Activated T-helper 1 cell treated with anti-CD3 and anti-CD28 coated beads, Interleukin-12 subunit alpha, Interleukin-12 subunit beta, Interleukin-2, Interleukin-4 antibody, amounts not matched to agents 30 ng/mL and 10 ng/mL and 1 ng/mL, durations not matched to agents 14 hours and 24 hours and 36 hours (primary cell): ENCODE measurements at regions not wholly inside any gene's neighbourhood (a gene's known extent, or its start where the extent isn't known, plus 50 kb on each side); places are given as distances from the start of the nearest gene placed in this dataset.

ENCODE experiments used
- DNase-seq: peaks from one replicate; pipeline ENCODE4 v3.0.0; 2021; ENCODE audit warnings: low spot score
- H3K27ac Mint-ChIP-seq: one replicate; pipeline ENCODE4 v1.8.0; 2021; ENCODE audit warnings: mild to moderate bottlenecking, mixed read lengths
- H3K27me3 Mint-ChIP-seq: one replicate; pipeline ENCODE4 v1.8.0; 2022; ENCODE audit warnings: mild to moderate bottlenecking, moderate library complexity, mixed read lengths; ENCODE audit not compliant: insufficient read depth
- H3K36me3 Mint-ChIP-seq: one replicate; pipeline ENCODE4 v1.8.0; 2021; ENCODE audit warnings: low read depth, mixed read lengths
- H3K4me1 Mint-ChIP-seq: one replicate; pipeline ENCODE4 v1.8.0; 2021; ENCODE audit warnings: low read depth, mixed read lengths
- H3K4me3 Mint-ChIP-seq: one replicate; pipeline ENCODE4 v1.8.0; 2021; ENCODE audit warnings: mild to moderate bottlenecking, moderate library complexity, mixed read lengths
- H3K9me3 Mint-ChIP-seq: one replicate; pipeline ENCODE4 v1.8.0; 2021; ENCODE audit warnings: mixed read lengths
- intact Hi-C: fragments of 100-400 bp; cut with micrococcal nuclease; formaldehyde crosslinking; loops from one replicate; pipeline ENCODE4 v1.15.1; 2024

- no peaks in the 10 kb centered on the region for H3K27me3 Mint-ChIP-seq
Measured at GRCh38 chr2:150878356-150878755, 383.3 kb downstream of the RBM43 start.

DNA sequence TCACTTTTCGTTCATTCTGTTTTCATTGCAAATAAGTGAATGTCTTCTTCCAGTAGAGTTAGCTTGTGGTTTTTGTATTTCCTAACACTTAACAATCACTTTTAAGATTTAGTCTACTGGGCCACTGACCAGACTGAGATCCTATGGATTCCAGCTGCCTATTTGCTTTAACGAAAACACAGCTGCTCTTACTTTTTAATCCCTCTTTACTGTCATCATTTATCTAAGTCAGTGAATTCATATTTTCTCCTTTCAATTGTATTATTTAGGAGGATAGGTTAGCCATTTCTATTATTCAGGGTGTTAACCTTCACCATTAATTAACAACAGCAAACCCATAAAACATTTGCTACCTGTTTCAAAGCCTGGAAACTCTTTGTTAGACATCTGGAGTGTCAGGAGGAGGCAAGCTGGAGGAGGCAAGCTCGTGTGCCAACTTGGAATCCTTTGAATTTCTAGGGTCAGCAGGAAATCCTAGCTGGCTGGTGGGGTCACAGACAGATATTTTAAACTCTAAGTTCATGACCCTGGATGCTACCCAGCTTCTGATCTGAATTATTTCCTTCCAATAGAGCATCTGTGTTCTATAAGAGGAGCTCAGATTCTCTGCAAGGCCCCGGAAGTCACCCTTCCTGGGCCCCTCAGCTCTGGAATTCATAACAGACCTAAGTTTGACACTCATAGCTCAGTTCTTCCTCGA, 385.3 kb downstream of the RBM43 start:
- Mint-ChIP-seq H3K27ac (no peak overlapping the region), H3K4me3 (no peak overlapping the region), H3K9me3 (no peaks in the 10 kb centered on the region), H3K27me3 (no peaks in the 10 kb centered on the region), H3K36me3 (no peaks in the 10 kb centered on the region), H3K4me1 (no peaks in the 10 kb centered on the region)
- no peak for DNase-seq
- intact Hi-C loops = no loop called here

More at GRCh38 chr2:150878356-150878755, 383.3 kb downstream of the RBM43 start:
- Mint-ChIP-seq H3K9me3 (no peaks in the 10 kb centered on the region), H3K36me3 (no peaks in the 10 kb centered on the region), H3K4me3 (no peak overlapping the region), H3K27ac (no peak overlapping the region), H3K4me1 (no peaks in the 10 kb centered on the region)
- DNase-seq = no peak
- intact Hi-C loops = no loop called here

DNA sequence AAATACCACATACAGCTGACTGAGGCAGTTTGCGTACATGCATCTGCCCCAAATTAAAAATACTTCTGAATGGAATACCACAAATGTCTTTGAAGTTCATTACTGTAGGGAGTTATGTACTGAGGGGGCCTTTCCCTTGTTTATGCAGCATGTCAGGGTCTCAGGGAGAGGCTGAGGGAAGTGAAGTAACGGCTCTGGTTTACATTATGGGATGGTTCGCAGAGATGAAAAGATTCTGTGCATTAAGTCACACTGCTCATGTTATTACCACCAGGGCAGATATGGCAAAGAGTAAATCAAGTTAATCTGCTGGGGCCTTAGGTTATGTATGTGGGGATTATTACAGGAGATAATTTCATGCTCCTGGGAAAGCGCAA, 385.9 kb upstream of the RND3 start:
- Mint-ChIP-seq H3K27ac (no peak overlapping the region), H3K4me1 (no peaks in the 10 kb centered on the region), H3K36me3 (no peaks in the 10 kb centered on the region), H3K9me3 (peaks cover 4% of the 10 kb centered on the region), H3K27me3 (no peaks in the 10 kb centered on the region), H3K4me3 (no peak overlapping the region)
- intact Hi-C loops = no loop called here
- no peak for DNase-seq

- Mint-ChIP-seq H3K27ac (no peak overlapping the region), H3K4me3 (no peak overlapping the region), H3K4me1 (no peaks in the 10 kb centered on the region), H3K9me3 (peaks cover 4% of the 10 kb centered on the region), H3K36me3 (no peaks in the 10 kb centered on the region), H3K27me3 (no peaks in the 10 kb centered on the region)
- no peak for DNase-seq
- intact Hi-C loops = no loop called here
Measured at GRCh38 chr2:150872756-150873395, 385.4 kb upstream of the RND3 start.

DNA sequence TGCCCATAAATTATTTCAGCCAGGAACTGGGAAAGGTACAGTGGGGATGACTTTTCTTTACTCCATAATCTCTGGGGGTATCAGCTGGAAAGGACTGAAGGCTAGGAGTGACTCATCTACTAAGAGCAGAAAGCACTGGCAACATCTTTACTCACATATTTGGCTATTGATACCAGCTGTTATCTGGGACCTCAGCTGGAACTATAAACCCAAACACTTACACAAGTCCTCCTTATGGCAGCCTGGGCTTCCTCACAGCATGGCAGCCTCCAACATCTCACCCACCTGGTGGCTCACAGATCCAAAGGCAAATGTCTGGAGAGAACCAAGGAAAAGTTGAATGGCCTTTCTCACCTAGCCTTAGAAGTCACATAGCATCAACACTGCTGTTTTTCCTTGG, 379.0 kb upstream of the RND3 start:
- intact Hi-C loops = no loop called here
- Mint-ChIP-seq H3K4me1 (no peaks in the 10 kb centered on the region), H3K4me3 (no peak overlapping the region), H3K27me3 (no peaks in the 10 kb centered on the region), H3K36me3 (no peaks in the 10 kb centered on the region), H3K27ac (no peak overlapping the region), H3K9me3 (peaks cover 4% of the 10 kb centered on the region)
- no peak for DNase-seq

DNA sequence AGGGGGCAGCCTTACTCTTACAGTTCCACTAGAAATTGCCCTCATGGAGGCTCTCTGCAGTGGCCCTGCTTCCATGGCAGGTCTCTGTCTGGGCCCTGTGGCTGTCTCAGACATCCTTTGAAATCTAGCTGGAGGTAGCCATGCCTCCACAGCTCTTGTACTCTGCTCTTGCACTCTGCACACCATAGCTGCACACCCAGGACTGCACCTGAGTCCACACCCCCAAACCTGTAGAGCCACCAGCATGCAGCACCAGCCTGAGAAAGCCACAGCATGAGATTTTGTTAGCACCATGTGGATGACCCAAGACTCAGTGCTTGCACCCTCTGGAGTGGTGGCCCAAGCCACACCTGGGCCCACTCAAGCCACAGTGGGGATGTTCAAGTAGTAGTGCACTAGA, 376.2 kb upstream of the RND3 start:
- DNase-seq = no peak
- no peak overlapping the region for H3K27ac Mint-ChIP-seq
- intact Hi-C loops = no loop called here
- H3K9me3 Mint-ChIP-seq = no peaks in the 10 kb centered on the region
- no peak overlapping the region for H3K4me3 Mint-ChIP-seq
- peaks cover 4% of the 10 kb centered on the region for H3K27me3 Mint-ChIP-seq
- no peaks in the 10 kb centered on the region for H3K36me3 Mint-ChIP-seq
- no peaks in the 10 kb centered on the region for H3K4me1 Mint-ChIP-seq

DNA sequence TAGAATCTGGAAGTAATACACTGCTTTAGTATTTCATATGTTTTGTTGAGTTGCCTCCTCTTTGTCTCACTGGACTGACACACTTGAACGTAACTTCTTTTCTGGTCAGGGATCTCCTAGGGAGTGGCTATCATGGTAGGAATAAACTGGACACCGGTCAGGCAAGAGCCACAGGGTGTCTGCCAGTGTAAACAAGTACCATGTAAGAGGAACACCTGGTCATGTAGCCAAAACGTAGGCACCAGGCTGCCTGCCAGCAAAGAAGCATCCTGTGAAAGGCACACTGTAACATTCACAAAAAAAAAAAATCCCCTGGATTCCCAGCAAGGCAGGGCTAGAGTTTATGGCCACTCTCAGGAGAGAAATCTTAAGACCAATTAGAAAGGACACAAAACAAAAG, 372.8 kb upstream of the RND3 start:
- no peak overlapping the region for H3K27ac Mint-ChIP-seq

GRCh38 chr2:150859877-150860276, 372.4 kb upstream of the RND3 start:
- no peak overlapping the region for H3K4me3 Mint-ChIP-seq
- no peaks in the 10 kb centered on the region for H3K9me3 Mint-ChIP-seq
- H3K27ac Mint-ChIP-seq = no peak overlapping the region
- DNase-seq = no peak
- no peaks in the 10 kb centered on the region for H3K4me1 Mint-ChIP-seq
- peaks cover 4% of the 10 kb centered on the region for H3K27me3 Mint-ChIP-seq
- intact Hi-C loops = no loop called here
- no peaks in the 10 kb centered on the region for H3K36me3 Mint-ChIP-seq

More for the DNA sequence above, 372.8 kb upstream of the RND3 start:
- no peak for DNase-seq
- Mint-ChIP-seq H3K9me3 (no peaks in the 10 kb centered on the region), H3K4me1 (no peaks in the 10 kb centered on the region), H3K27me3 (peaks cover 4% of the 10 kb centered on the region), H3K36me3 (no peaks in the 10 kb centered on the region), H3K4me3 (no peak overlapping the region)
- intact Hi-C loops = no loop called here

DNA sequence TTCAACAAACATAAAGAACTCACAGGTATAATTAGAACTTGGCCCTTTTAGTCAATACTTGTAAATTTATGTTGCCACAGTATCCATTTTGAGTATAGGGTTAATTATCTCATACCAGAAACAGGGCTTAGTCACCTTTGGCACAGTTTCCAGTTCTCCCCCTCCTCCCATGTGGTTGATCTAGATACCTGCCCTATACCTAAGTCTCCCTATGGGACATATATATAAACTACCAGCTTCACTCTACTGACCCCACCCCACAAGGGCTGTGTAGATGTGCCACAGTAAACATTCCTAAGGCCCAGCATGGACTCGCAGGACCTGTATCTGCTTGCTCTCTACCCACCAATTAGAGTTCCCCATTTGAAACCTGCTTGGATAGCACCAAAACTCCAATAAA, 371.7 kb upstream of the RND3 start:
- no peaks in the 10 kb centered on the region for H3K36me3 Mint-ChIP-seq
- H3K9me3 Mint-ChIP-seq = no peaks in the 10 kb centered on the region
- no peak overlapping the region for H3K4me3 Mint-ChIP-seq
- no peak for DNase-seq
- H3K4me1 Mint-ChIP-seq = no peaks in the 10 kb centered on the region
- intact Hi-C loops = no loop called here
- H3K27ac Mint-ChIP-seq = no peak overlapping the region
- H3K27me3 Mint-ChIP-seq = peaks cover 4% of the 10 kb centered on the region

DNA sequence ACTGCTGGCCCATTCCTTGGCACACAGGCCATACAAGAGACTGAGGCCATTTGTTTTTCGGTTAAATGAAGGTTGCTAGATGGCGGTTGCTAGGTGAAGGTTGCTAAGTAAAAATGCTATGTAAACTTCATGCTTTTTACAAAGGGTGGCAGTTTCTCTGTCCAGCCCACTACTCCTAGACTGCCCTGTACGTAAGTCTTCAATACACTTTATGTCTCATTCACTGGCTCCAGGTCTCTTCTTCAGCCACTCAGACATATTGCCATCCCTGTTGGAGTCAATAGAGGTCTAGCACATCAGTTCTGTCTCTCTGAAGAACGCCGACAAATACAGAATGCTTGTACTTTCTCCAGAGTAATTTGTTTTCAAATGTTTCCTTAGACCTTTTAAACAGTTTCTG, 370.9 kb upstream of the RND3 start:
- Mint-ChIP-seq H3K9me3 (no peaks in the 10 kb centered on the region), H3K36me3 (no peaks in the 10 kb centered on the region), H3K4me1 (no peaks in the 10 kb centered on the region), H3K27me3 (peaks cover 4% of the 10 kb centered on the region), H3K4me3 (no peak overlapping the region), H3K27ac (no peak overlapping the region)
- intact Hi-C loops = no loop called here
- no peak for DNase-seq

DNA sequence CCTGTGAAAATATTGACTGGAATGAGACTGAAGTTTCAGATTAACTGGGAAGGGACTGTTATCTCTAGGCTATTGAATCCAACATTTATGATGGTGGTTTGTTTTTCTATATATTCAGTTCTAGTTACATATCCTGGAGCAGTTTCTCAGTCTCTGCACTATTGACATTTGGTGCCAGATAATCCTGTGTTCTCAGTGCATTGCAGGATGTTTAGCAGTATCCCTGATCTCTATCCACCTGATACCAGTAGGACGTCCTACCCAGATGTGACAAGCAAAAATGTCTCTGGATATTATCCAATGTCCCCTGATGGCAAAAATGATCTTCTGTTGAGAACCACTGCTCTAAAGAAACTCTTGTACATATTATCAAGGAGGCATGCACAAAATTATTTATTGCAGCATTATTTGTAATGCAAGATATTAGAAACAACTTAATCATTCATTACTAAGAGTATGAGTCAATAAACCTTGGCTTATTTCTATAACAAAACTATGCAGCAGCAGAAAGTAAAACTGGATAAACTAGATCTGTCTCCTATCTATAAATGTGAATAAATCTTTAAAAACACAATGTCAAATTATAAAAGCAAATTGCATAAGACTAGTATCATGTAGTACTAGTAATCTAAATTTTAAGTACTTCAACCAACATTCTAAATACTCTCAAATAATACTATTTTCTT, 369.3 kb upstream of the RND3 start:
- Mint-ChIP-seq H3K4me3 (no peak overlapping the region), H3K27ac (no peak overlapping the region), H3K27me3 (peaks cover 4% of the 10 kb centered on the region), H3K4me1 (no peaks in the 10 kb centered on the region), H3K9me3 (no peaks in the 10 kb centered on the region), H3K36me3 (no peaks in the 10 kb centered on the region)
- intact Hi-C loops = no loop called here
- no peak for DNase-seq

GRCh38 chr2:150853263-150853662, 365.8 kb upstream of the RND3 start:
- DNase-seq = no peak
- Mint-ChIP-seq H3K4me1 (no peaks in the 10 kb centered on the region), H3K4me3 (no peak overlapping the region), H3K36me3 (no peaks in the 10 kb centered on the region), H3K27me3 (no peaks in the 10 kb centered on the region), H3K9me3 (no peaks in the 10 kb centered on the region), H3K27ac (no peak overlapping the region)
- intact Hi-C loops = no loop called here

DNA sequence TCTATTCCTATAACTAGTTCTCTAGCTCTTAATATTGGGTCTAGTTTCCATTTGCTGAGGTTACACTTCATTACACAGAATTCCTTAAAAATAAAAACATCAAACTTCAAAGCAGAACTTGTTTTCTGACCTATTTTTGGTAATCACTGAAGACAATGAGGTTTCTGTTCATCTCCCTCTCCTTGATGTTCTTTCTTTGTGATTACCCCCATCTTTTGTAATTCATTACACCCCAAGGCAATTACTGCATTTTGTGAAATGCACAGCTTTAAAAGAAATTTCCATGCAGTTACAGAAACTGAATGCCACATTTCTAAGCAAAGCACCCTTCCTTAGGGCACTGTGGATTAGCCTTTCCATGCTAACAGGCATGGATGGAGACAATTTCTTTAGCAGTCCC, 363.2 kb upstream of the RND3 start:
- intact Hi-C loops = no loop called here
- H3K4me3 Mint-ChIP-seq = no peak overlapping the region
- H3K27ac Mint-ChIP-seq = no peak overlapping the region
- H3K4me1 Mint-ChIP-seq = no peaks in the 10 kb centered on the region
- no peaks in the 10 kb centered on the region for H3K27me3 Mint-ChIP-seq
- no peak for DNase-seq
- H3K9me3 Mint-ChIP-seq = no peaks in the 10 kb centered on the region
- no peaks in the 10 kb centered on the region for H3K36me3 Mint-ChIP-seq
